Endothelial cell (in vitro differentiated cells): ENCODE measurements at regions not wholly inside any gene's neighbourhood (a gene's known extent, or its start where the extent isn't known, plus 50 kb on each side); places are given as distances from the start of the nearest gene placed in this dataset.

Experiments used
- DNase-seq: peaks from one replicate; pipeline ENCODE4 v3.0.0; 2021; ENCODE audit warnings: low spot score
- H3K27ac Mint-ChIP-seq: one replicate; pipeline ENCODE4 v1.8.0; 2021; ENCODE audit warnings: mixed read lengths, inconsistent platforms; ENCODE audit not compliant: unreplicated experiment
- H3K27me3 Mint-ChIP-seq: one replicate; pipeline ENCODE4 v1.8.0; 2021; ENCODE audit warnings: mild to moderate bottlenecking, moderate library complexity, mixed read lengths, inconsistent platforms; ENCODE audit not compliant: unreplicated experiment
- H3K36me3 Mint-ChIP-seq: one replicate; pipeline ENCODE4 v1.8.0; 2021; ENCODE audit warnings: mild to moderate bottlenecking, low read depth, mixed read lengths, inconsistent platforms; ENCODE audit not compliant: unreplicated experiment
- H3K4me1 Mint-ChIP-seq: one replicate; pipeline ENCODE4 v1.8.0; 2021; ENCODE audit warnings: mild to moderate bottlenecking, mixed read lengths, inconsistent platforms; ENCODE audit not compliant: unreplicated experiment
- H3K4me3 Mint-ChIP-seq: one replicate; pipeline ENCODE4 v1.8.0; 2021; ENCODE audit warnings: mild to moderate bottlenecking, mixed read lengths, inconsistent platforms; ENCODE audit not compliant: unreplicated experiment
- H3K9me3 Mint-ChIP-seq: one replicate; pipeline ENCODE4 v1.8.0; 2021; ENCODE audit warnings: mixed read lengths, inconsistent platforms; ENCODE audit not compliant: unreplicated experiment
- TF ChIP-seq, protein P1 (sequence below): fragments of 200-600 bp; sonication (generic); IDR thresholded peaks from one replicate; pipeline ENCODE4 v1.5.0; 2021; ENCODE audit warnings: antibody characterized with exemption; ENCODE audit not compliant: unreplicated experiment

- no peak overlapping the region for H3K4me3 Mint-ChIP-seq
- no peak for DNase-seq
- H3K4me1 Mint-ChIP-seq: peaks cover 12% of the 10 kb centered on the region
- no peaks in the 10 kb centered on the region for H3K9me3 Mint-ChIP-seq
- peaks cover 9% of the 10 kb centered on the region for H3K36me3 Mint-ChIP-seq
- H3K27ac Mint-ChIP-seq: no peak overlapping the region
- TF ChIP-seq, protein P1, sequence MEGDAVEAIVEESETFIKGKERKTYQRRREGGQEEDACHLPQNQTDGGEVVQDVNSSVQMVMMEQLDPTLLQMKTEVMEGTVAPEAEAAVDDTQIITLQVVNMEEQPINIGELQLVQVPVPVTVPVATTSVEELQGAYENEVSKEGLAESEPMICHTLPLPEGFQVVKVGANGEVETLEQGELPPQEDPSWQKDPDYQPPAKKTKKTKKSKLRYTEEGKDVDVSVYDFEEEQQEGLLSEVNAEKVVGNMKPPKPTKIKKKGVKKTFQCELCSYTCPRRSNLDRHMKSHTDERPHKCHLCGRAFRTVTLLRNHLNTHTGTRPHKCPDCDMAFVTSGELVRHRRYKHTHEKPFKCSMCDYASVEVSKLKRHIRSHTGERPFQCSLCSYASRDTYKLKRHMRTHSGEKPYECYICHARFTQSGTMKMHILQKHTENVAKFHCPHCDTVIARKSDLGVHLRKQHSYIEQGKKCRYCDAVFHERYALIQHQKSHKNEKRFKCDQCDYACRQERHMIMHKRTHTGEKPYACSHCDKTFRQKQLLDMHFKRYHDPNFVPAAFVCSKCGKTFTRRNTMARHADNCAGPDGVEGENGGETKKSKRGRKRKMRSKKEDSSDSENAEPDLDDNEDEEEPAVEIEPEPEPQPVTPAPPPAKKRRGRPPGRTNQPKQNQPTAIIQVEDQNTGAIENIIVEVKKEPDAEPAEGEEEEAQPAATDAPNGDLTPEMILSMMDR: no peak
- peaks cover 1% of the 10 kb centered on the region for H3K27me3 Mint-ChIP-seq
Observed at GRCh38 chr14:71511152-71511551, 421.1 kb upstream of the RGS6 start.

DNA sequence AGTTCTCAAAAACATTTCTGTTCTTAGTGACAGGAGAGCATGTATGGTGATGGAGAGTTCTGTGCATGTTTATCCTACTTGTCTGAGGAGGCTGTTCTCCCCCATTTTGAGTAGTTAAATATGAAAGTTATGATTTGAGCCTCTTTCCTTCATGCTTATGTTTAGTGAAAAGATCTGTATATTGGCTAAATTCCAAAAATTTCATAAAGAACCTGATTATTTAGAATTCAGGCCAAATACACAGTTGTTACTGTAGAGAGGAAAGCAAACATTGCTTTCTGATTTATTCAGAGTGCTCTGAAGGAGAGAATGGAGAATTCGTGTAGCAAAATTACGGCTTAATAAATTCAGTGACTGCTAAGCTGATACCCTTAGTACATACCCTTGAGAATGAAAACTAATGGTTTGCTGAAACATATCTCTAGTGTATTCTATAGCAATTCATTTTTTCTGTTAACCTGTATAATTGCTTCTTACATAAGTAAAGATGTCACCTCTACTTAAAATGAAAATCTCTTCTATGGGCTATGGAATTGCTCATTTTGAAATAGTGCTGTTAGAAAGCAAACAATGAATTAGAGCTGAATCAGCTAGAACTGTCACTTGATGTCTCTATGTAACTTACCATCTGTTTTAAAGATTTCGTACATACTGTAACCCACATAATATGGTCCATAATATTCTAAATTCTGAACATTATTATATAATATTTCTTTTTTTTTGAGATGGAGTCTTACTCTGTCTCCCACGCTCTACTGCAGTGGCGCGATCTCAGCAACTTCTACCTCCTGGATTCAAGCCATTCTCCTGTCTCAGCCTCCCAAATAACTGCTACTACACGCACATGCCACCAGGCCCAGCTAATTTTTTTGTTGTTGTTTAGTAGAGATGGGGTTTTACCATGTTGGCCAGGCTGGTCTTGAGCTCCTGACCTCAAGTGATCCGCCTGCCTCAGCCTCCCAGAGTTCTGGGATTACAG, 417.0 kb upstream of the RGS6 start:
- Mint-ChIP-seq H3K27ac (no peak overlapping the region), H3K4me3 (no peak overlapping the region), H3K4me1 (peaks cover 3% of the 10 kb centered on the region), H3K36me3 (peaks cover 15% of the 10 kb centered on the region), H3K27me3 (peaks cover 1% of the 10 kb centered on the region), H3K9me3 (no peaks in the 10 kb centered on the region)
- TF ChIP-seq, protein P1: no peak
- DNase-seq: no peak

DNA sequence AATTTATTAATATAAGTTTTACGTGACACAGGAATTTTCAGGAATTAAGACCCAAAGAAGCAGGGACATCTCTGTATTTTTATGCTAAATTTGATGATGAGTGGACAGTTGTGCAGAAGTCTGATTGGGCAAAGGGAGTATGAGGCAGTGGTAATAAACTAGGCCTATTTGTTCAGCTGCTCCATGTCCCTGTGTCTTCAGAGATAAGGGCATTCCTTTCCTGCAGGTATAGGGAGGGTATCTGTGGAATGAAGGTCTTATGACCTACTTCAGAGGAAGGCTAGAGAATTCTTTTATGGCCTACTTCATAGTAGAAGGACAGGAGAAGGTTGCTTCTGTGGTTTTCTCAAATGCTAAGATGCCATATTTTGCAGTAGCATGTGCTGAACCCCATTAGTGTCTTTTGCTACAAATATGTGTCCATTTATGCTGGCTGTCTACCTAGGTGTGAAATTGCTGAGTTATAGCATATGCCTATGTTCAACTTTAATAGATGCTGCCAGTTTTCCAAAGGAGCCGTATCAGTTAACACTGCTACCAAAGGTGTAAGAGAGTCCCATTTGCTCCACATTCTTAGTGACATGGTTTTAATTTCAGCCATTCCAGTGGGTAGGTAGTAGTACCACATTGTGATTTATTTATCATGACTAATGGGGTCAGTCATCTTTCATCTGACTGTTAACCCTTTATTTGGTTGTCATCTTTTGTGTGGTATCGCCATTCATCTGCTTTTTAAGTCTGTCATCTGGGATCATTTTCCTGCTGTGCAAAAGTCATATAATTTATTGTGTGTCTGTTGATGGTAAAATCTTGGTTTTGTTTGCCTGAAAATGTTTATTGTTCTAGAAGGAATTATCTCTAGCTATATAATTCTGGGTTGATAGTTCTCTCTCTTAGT, 410.7 kb upstream of the RGS6 start:
- TF ChIP-seq, protein P1: no peak
- no peak overlapping the region for H3K4me3 Mint-ChIP-seq
- H3K27me3 Mint-ChIP-seq: peaks cover 4% of the 10 kb centered on the region
- peaks cover 4% of the 10 kb centered on the region for H3K36me3 Mint-ChIP-seq
- H3K27ac Mint-ChIP-seq: peak overlapping the region; percentile 78
- peaks cover 16% of the 10 kb centered on the region for H3K4me1 Mint-ChIP-seq
- DNase-seq: no peak
- H3K9me3 Mint-ChIP-seq: no peaks in the 10 kb centered on the region

- Mint-ChIP-seq H3K4me1 (peaks cover 16% of the 10 kb centered on the region), H3K9me3 (no peaks in the 10 kb centered on the region)
Observed at GRCh38 chr14:71523630-71524319, 408.5 kb upstream of the RGS6 start.

More at GRCh38 chr14:71523630-71524319, 408.5 kb upstream of the RGS6 start:
- Mint-ChIP-seq H3K4me3 (no peak overlapping the region), H3K27ac (no peak overlapping the region), H3K36me3 (no peaks in the 10 kb centered on the region), H3K27me3 (peaks cover 4% of the 10 kb centered on the region)
- DNase-seq: no peak
- TF ChIP-seq, protein P1: no peak
